DND-41 (cell line): ENCODE measurements at regions not wholly inside any gene's neighbourhood (a gene's known extent, or its start where the extent isn't known, plus 50 kb on each side); places are given as distances from the start of the nearest gene placed in this dataset.

ENCODE experiments used
- EZH2 ChIP-seq: IDR thresholded peaks from 3 replicates; pipeline ENCODE4 v1.6.1; 2012; ENCODE audit warnings: borderline replicate concordance, low read depth, mild to moderate bottlenecking, moderate library complexity, low read length, inconsistent platforms; ENCODE audit not compliant: severe bottlenecking
- TF ChIP-seq, protein P1 (sequence below): IDR thresholded peaks from 2 replicates; pipeline ENCODE4 v1.5.1; 2012; ENCODE audit warnings: borderline replicate concordance, low read length, moderate library complexity, mild to moderate bottlenecking; ENCODE audit not compliant: poor library complexity, severe bottlenecking; ENCODE audit errors: extremely low read depth

DNA sequence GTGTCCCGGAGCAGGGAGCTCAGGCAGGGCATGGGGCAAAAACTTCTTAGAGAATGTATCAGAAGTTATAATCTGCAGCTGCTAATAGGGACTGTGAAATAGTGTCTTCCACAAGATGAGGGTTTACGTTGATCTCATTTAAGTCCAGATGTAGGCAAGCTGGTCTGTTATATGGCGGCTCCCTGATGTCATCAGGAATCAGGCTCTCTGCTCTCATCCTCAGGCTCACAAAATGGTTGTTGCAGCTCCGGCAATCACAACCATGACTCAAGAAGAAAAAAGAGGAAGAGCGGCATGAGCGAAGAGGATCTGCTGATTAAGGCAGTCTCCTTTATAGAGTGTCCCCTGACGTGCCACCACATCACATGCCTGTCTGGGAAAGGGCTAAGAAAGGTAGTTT is 191.3 kb downstream of the KLF5 start:
- TF ChIP-seq, protein P1, sequence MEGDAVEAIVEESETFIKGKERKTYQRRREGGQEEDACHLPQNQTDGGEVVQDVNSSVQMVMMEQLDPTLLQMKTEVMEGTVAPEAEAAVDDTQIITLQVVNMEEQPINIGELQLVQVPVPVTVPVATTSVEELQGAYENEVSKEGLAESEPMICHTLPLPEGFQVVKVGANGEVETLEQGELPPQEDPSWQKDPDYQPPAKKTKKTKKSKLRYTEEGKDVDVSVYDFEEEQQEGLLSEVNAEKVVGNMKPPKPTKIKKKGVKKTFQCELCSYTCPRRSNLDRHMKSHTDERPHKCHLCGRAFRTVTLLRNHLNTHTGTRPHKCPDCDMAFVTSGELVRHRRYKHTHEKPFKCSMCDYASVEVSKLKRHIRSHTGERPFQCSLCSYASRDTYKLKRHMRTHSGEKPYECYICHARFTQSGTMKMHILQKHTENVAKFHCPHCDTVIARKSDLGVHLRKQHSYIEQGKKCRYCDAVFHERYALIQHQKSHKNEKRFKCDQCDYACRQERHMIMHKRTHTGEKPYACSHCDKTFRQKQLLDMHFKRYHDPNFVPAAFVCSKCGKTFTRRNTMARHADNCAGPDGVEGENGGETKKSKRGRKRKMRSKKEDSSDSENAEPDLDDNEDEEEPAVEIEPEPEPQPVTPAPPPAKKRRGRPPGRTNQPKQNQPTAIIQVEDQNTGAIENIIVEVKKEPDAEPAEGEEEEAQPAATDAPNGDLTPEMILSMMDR: no peak
- TF ChIP-seq EZH2: no peak
